Middle frontal gyrus (tissue), 1 donor: ENCODE measurements at regions not wholly inside any gene's neighbourhood (a gene's known extent, or its start where the extent isn't known, plus 50 kb on each side); places are given as distances from the start of the nearest gene placed in this dataset.
"Not testable (repeated sequence)": the region's sequence is repeated elsewhere in the genome, so short reads cannot be mapped to it uniquely, and the experiment has no call there.

Source experiments
- DNase-seq: peaks from one replicate; pipeline ENCODE4 v3.0.0-alpha.2; 2015; ENCODE audit warnings: low spot score; ENCODE audit errors: extremely low spot score

DNA sequence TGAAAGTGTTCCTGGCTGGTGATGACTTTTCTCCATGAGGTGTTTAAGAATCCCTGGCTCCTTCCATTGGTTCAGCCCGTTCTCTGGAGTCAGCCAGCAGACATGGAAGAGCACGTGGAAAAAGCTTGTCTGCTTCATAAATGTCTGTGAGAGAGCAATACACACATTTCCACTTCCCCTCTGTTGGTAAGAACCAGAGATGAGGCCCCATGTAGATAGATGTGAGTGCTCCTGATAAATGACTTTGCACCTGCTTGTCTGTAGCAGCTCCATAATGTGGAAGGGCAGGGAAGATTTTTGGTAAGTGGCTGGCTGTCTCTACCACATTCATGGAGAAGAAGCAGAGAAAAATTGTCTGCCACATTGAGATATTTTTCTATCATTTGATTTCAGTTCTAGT lies 325.8 kb downstream of the LMO7 start:
- no peak for DNase-seq

DNA sequence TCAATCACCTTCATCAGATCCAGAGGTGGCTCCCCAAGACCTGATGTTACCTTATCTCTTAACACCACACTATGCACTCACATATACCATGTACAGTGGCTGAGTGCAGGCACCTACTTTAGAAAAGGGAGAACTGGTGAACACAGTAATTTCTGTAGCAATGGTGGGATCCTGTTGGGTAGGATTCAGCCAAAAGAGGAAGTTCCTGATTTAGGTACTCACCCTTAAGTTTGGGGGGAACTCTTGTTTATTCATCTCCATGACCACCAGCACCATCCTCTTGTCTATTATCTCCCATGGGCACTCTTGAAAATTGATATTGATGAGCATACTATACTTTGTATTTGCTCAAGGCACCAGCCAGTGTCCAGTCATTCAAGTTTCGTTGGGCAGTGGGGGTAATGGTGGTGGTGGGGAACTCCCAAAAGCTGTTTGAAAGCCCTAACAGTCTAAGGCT lies 324.4 kb downstream of the LMO7 start:
- DNase-seq: no peak

DNA sequence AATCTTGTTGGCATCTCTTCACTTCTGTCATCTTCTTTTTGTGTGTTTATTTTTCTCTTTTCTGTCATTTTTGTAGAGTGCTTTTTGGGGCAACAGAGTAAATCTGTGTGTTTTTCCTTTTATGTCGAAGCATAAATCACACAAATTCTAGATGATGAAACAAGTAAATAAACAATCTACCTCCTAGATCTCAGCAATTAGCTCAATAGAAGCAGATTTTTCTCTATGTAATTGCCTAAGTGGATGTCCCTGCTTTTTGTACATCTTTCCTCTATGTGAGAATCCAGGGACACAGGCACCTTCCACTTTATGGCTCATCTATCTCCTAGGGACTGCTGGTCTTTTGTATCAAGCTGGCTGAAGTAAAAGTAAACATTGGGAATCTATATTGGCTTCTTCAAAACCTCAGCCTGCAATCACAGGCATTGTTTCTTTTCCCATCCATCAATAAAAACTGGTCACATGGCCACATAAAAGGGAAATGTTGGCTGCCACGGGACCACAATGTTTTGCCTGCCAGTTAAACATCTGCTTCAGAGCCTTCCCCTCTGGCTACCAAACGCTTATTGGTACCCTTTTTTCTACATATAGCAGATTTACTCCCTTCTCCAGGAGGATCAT lies 323.8 kb downstream of the LMO7 start:
- no peak for DNase-seq

DNA sequence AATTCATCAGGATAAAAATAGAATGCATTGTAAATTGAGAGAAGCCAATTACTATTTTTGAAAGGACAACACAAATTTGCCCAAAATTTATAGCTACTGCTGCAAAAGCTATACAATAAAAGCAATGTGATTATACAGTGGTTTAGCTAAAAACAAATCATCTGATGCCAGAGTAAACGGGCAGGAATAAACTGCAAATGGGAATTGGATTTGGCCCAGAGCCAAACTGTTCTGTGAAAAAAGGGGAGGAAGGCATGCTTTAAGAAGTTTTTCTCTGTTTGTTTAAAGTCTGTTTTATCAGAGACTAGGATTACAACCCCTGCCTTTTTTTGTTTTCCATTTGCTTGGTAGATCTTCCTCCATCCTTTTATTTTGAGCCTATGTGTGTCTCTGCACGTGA lies 317.5 kb downstream of the LMO7 start:
- DNase-seq: not testable (repeated sequence)

DNA sequence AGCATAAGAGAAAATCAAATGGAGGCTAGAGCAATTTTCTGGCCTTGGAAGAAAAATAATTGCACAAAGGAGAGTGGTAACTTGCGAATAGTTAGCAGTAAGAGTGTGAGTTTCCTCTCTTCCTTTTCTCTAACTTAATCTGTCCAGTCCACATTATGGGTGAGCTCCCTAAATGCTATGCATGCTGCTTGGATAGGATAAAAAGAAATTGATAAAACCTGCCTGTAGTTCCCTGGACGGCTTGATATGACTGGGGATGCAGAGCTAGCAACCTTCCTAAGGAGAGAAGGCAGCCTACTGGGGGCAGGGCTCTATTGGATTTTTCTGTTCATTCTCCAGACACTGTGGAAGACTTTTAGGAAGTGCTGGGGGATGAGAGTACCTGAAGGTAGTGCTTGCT lies 311.3 kb downstream of the LMO7 start:
- no peak for DNase-seq

DNA sequence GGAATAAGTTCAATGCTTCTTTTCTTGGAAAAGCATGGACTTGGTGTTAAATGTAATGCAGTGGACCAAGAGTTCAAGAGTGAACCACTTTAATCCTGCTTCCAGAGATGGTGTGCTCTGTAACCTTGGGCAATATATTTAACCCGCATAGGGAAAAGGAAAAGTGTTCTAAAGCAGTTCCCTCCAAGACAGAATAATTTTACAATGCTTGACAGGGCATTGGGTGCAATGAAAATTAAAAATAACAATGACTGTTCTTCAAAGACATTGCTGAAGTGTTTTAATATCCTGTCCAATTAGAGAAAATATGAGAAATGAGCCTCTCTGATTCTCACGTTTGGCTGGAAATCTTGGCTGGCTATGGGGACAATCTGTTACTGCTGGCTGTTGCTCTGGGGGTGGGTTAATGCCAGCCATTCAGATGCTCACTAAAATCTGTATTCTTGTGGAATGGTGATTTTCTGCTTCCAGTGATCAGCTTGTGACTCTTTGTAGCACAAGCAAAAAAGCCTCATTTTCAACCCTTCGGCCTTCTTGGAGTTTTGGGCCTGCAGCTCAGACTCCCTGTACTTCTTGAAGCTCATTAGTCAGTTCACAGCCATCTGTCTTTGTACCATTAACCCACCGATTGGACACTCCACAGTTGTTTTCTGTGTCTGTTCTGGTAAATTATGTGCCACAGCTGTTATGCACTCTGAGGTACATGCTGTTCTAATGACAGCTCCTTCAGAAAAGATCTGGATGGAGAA lies 310.6 kb downstream of the LMO7 start:
- DNase-seq: no peak

DNA sequence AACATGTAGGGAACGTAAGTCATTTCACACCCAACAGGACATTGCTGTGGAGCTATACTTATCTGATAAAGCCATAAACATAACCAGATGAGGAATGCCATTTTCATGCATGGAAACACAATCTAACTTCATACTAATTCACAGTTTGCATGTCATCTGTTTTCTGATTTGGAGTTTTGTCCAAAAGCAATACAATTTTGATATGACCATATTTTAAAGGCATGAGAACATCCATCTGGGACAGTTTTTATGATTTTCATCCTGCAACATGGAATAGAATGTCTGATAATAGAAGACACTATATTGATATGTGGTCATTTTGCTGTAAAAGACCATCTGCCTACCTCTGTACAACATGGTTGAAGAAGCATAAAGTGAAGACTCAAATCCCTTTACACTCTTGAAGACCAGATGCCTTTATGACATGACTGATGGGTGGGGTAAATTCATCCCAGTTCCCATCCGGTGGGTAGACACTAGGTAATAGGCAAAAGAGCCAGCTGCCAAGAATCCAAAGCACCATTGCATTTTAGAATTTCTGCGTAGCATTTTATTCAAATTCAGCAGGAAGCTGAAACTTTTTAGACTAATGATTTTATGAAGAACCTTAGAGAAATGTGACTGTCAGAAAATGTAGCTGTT lies 309.8 kb downstream of the LMO7 start:
- DNase-seq: no peak

DNA sequence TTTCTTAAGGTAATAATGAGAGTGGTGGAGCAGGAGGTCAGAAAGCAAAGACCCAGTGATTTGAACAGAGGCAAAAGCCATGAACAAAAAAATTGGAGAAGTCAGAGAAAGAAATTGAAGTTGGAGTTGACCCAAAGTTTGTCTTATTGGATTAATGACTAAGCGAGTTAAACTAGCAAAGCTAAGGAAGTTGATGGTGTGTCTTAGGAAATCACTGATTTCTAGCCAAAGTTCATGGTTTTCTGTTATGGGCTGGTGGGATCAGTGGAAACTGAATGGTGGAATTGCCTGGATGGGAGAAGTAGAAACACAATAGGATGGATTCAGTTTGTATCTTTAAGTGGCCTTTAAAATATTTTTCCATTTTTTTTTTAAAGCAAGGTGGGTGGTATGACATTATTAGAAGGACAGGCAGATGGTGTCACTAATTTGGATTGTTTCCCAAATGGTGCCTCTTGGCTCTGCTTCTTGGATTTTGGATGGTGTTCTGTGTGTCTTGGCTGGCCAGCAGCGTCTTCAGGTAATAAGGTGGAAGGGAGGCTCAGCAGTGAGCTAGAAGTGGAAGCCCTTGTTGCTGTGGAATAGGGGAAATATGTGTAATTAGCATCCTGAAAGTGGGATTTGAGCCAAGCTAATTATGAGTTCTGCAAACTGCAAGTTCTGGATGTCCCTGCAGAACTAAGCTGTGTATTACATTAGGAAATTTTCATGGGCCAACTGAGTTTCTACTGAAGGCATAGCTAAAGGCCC lies 302.9 kb downstream of the LMO7 start:
- no peak for DNase-seq

DNA sequence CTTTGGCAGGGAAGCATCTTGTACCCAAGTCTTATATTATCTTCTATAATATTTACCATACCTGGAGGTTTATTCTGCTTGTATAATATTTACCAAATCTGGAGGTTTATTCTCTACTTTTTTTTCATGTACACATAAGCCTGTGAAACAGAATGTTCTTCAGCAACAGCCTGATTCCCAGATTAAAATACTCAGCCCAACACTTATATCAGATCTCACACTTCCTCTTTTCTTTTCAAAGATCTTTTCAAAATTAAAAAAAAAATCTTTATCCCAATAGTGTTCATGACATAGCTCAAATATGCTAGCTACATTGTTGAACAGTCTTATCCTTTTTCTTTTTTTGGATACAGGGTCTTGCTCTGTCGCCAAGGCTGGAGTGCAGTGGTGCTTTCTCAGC lies 300.7 kb downstream of the LMO7 start:
- no peak for DNase-seq

DNA sequence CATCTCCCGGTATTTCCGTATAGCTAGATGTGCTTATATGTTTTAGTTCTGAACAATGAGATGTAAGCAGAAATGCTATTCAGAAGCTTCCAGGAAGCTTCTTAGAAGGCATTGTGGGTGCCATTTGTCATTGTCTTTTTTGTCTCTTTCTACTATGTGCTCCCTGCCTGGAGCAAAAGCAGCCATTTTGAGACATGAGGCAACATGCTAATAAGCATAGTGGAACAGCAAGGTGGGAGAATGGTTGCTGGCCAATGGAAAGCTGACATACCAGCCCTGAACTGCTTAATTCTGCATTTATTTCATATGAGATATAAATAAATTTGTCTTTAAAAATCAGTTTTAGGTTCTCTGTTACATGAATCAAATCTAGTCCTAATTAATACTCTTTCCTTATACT lies 299.7 kb downstream of the LMO7 start:
- DNase-seq: no peak

DNA sequence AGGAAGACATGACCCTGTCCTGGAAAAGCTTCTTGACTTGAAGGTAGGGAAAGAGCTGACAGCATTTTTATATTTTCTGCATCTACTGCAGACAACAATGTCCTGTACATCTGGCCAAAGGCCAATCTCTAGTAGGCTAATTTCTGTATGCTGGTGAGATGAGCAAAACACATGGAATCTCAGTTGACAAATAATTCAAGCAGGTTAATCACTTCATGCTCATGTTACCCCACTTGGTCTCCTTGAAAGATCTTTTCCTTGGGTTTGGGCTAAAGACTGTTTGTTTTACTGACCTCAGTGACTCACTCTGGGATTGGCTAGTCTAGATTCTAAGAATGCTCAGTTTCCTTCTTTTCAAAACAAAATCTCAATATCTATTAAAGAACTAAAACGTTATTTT lies 298.8 kb downstream of the LMO7 start:
- no peak for DNase-seq

DNA sequence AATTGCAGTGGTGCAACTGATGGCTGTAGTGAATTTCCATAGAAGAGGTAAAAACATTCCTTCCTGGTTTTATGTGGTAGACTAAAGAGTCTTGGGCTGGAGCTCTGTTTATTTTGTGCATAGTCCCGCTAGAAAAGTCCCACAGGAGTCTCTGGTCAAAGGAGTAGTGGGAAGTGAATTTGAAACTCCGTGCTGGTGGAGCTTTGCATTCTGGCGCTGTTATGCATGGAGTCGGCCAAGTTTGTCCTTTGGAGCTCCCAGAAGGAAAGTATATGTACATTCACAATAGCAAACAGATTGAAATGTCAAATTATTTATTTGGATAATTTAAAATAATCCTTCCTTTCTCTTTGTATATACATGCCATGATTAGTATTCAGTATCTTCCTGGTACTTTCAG lies 296.5 kb downstream of the LMO7 start:
- DNase-seq: no peak

DNA sequence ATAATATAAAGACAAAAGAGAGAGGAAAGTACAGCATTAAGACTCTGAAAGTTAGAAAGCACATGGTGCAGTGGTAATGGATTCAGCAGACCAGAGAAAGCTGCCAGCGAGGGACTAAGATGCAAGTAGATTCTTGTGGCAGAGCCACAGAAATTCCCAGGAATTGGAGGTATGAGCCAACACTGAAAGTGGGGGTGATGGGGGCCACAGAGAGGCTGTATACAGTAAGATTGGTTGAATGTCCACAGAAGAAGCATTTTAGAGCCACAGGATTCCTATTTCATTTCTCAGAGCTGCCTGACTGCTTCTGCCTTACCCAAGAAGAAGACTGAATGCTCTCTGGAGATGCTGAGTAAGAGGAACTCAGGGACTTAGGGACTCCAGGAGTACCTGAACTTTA lies 295.0 kb downstream of the LMO7 start:
- no peak for DNase-seq

DNA sequence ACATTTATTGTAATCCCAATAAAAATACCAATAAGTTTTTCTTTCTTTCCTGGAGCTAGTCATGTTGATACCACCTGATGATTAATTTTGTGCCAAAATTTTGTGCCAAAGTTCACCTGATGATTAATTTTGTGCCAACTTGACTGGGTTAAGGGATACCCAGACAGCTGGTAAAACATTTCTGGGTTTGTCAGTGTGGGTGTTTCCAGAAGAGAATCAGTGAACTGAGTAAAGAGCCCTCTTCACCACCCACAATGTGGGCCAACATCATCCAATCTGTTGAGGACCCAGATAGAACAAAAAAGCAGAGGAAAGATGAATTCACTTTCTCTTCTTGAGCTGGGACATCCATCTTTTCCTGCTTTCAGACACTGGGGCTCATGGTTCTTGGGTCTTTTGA lies 292.9 kb downstream of the LMO7 start:
- DNase-seq: no peak

DNA sequence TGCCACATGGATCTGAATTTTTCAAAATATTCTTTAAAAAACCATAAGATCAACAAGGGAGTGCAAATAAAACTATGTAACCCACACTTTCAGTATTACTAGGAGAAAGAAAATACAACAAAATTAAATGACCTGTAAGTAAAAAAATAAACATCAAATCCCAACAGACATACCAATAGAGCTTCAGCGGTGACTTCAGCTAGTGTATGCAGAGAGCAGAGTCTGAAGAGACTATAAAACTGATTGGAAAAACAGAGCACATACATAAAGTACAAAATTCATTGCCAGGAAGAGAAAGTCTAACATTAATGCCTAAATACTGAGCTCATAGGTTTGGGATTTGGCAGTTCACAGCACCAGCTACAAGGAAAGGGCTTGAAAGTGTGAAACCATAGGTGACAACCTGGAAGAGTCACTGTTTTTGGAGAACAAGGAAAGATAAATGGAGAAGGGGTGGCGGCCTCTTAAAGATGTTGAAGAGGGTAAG lies 291.1 kb downstream of the LMO7 start:
- DNase-seq: no peak

DNA sequence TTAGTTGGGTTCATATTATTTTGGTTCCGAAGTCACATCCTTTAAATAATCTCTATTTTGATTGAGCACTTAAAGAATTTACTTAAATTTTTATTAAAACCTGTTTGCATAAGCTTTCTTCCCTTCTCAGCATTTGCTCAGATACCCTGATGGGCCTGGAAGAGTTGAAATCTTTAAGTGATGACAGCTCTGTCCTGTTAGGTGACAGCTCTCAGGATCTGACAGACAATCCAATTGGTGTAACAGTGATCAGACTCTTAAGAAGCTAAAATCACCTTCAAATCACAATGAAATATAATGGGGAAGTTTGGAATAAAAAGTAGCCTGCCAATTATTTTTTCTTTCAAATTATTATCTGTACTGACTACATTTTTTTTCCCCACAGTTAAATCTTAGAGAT lies 284.4 kb downstream of the LMO7 start:
- no peak for DNase-seq

DNA sequence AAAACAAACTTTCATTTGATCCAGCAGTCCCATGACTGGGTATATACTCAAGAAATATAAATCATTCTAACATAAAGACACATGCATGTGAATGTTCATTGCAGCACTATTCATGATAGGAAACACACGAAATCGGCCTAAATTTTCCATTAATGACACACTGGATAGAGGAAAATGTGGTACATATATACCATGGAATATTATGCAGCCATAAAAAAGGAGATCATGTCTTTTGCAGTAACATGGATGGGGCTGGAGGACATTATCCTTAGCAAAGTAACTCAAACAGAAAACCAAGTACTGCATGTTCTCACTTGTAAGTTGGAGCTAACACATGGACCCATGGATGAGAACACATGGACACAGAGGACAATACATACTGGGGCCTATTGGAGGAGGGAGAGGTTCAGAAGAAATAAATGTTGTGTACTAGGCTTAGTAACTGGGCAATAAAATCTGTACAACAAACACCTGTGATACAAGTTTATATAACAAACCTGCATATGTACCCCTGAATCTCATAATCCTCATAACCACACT lies 283.6 kb downstream of the LMO7 start:
- DNase-seq: no peak

DNA sequence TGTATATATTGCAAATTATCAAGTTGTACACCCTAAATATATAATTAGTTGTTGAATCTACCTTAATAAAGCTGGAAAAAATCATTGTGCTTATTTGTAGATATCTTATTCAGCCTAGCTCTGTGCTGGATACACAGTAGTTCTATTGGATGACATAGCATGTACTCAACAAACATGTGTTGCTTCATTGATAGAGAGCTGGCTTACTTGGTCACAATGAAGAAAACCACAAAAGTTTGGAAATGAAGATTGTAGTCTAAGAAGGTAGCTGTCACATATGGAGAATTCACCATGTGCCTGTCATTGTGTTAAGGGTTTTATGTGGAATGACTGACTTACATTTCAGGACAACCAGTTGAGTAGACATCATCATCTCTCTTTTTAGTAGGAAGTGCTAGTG lies 278.9 kb downstream of the LMO7 start:
- DNase-seq: no peak

DNA sequence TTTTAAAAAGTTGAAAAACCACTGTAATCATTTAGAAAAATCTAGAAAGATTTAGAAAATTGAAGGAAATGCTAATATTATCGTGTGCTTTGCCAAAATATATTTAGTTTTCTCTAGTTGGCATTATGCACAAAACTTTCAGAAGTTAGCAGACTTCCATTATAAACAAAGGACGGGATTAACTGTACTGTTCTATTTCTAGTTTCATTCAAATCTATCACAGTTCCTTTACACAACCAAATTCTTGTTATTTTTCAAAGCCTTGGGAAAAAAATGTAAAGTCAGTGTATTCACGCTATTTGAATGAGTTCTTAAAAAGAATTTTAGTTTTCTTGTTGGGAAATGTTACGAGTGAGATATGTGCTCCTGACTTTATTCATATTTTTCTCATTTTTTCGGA lies 277.8 kb downstream of the LMO7 start:
- no peak for DNase-seq

DNA sequence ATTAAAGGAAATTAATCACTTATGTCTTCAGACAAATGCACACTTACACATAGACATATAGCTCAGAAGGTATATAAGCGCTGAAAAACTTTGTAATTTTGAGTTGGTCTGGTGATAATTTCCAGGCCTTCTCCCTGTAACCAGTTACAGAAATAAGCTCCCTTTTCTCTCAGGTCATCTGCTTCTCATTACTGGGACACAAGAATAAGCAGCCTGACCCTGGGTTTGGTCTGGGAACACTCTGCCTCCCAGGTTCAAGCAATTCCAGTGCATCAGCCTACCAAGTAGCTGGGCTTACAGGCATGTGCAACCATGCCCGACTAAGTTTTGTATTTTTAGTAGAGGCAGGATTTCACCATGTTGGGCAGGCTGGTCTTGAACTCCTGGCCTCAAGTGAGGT lies 274.5 kb downstream of the LMO7 start:
- no peak for DNase-seq
